Stomach (tissue), 8 donors: ENCODE measurements at regions not wholly inside any gene's neighbourhood (a gene's known extent, or its start where the extent isn't known, plus 50 kb on each side); places are given as distances from the start of the nearest gene placed in this dataset.
A peak's percentile ranks its signal among the peaks of the same experiment; 100 is the strongest.

ENCODE experiments used
- DNase-seq, 2 donors: peaks; one replicate each; pipeline versions ENCODE4 v3.0.0 to v3.0.0-alpha.2; 2013 to 2019
- H3K27ac ChIP-seq, 5 donors: fragments of 200-600 bp in 4 of 5; sonication (generic) in 4 of 5; one replicate each; pipeline ENCODE4 v1.5.1; 2013 to 2019; ENCODE audit warnings: mild to moderate bottlenecking in 1 of 5, moderate library complexity in 1 of 5
- H3K27me3 ChIP-seq, 3 donors: fragments of 200-600 bp; sonication (generic); one replicate each; pipeline ENCODE4 v1.5.1; 2017 to 2019; ENCODE audit warnings: mixed run types in 1 of 3
- H3K36me3 ChIP-seq, 4 donors: fragments of 200-600 bp; sonication (generic); 1 replicate in 3 of 4; 2 replicates in 1 of 4; pipeline ENCODE4 v1.5.1; 2016 to 2019
- H3K4me1 ChIP-seq, 4 donors: fragments of 200-600 bp; sonication (generic); one replicate each; pipeline ENCODE4 v1.5.1; 2016 to 2019
- H3K4me3 ChIP-seq, 4 donors: fragments of 200-600 bp; sonication (generic) in 3 of 4; one replicate each; pipeline ENCODE4 v1.5.1; 2016 to 2019; ENCODE audit warnings: mild to moderate bottlenecking in 1 of 4
- H3K9me3 ChIP-seq, 4 donors: fragments of 200-600 bp; sonication (generic); one replicate each; pipeline ENCODE4 v1.5.1; 2016 to 2019
- CTCF ChIP-seq, 7 experiments: fragments of 450-650 bp in 4 of 7; fragments of 200-600 bp in 3 of 7; sonication (generic) in 3 of 7; IDR thresholded peaks; one replicate each; pipeline ENCODE4 v1.5.1; 2016 to 2019; ENCODE audit warnings: antibody characterized with exemption in 7 of 7, control low read depth in 2 of 7, mild to moderate bottlenecking in 1 of 7
- EP300 ChIP-seq: sonication (generic); formaldehyde crosslinking; IDR thresholded peaks from one replicate; pipeline ENCODE4 v1.6.1; 2017; ENCODE audit warnings: antibody characterized with exemption
- POLR2A ChIP-seq, 4 donors: fragments of 450-650 bp; IDR thresholded peaks; one replicate each; pipeline ENCODE4 v1.6.1; 2016; ENCODE audit warnings: antibody characterized with exemption in 4 of 4, control low read depth in 2 of 4, mild to moderate bottlenecking in 1 of 4, moderate library complexity in 1 of 4
- POLR2AphosphoS5 ChIP-seq, 3 donors: sonication (generic); formaldehyde crosslinking; IDR thresholded peaks; one replicate each; pipeline ENCODE4 v1.6.1; 2016; ENCODE audit warnings: antibody characterized with exemption in 3 of 3
- WGBS, 5 donors: extraction: QIAGEN DNeasy Blood & Tissue Kit in 3 of 5; methylation state at CpG; one replicate each; pipeline versions ENCODE4 v1.1.5 to v1.1.7; 2013 to 2018; 5-methylcytosine and 5-hydroxymethylcytosine counted together
- intact Hi-C: fragments of 100-400 bp; cut with DNase I; formaldehyde crosslinking; loops from one replicate; pipeline ENCODE4 v1.15.1; 2023; ENCODE audit warnings: low total_unique reads
- donor health status: healthy with polysubstance abuse.
- donor health status: Bipolar disorder and iron deficiency.
- donor health status: healthy.

- intact Hi-C loops, result no loop called here
- TF ChIP-seq POLR2AphosphoS5 (IDR thresholded peaks at IDR 0.05), result peak in 1 of 3 donors; percentile 30
- TF ChIP-seq EP300, result no peak
- peak overlapping the region in 2 of 5 donors; percentile 8 to 36 for H3K27ac ChIP-seq
Measured at GRCh38 chr18:60024857-60025256, 125.1 kb downstream of the PMAIP1 start.

DNA sequence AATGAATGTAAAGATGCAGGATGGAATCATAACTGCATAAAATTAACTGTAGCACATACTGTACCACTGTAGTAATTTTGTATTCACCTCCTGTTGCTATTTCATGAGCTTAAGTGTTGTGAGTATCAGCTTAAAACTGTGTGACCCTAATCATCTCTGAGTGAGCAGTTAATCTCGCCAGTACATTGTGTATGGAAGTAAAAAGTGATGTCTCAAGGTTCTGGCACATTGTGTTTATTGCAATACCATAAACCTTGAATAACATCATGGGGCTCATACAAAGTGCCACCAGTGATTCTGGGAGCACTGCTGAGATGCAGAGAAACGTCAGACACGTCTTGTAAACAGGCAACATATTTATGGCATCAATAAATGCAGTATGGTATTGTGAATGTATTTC lies 124.5 kb downstream of the PMAIP1 start:
- Histone ChIP-seq H3K27ac (peak overlapping the region in 2 of 5 donors; percentile 8 to 36), H3K4me3 (no peak overlapping the region), H3K9me3 (no peaks in the 10 kb centered on the region), H3K4me1 (peaks cover 0 to 9% (median 0%) of the 10 kb centered on the region in 4 donors), H3K27me3 (no peaks in the 10 kb centered on the region), H3K36me3 (no peaks in the 10 kb centered on the region)
- TF ChIP-seq POLR2AphosphoS5 (IDR thresholded peaks at IDR 0.05) (peak in 2 of 3 donors; percentile 22 to 84), POLR2A (IDR thresholded peaks at IDR 0.05) (no peak), EP300 (peak; percentile 55)
- DNase-seq, result no peak
- WGBS, 5 donors, result 38 to 63% (median 44%) methylated on average over 3 of the region's 3 CpGs
- intact Hi-C loops, result no loop called here

More at GRCh38 chr18:60024857-60025256, 125.1 kb downstream of the PMAIP1 start:
- H3K36me3 ChIP-seq, result no peaks in the 10 kb centered on the region
- H3K9me3 ChIP-seq, result no peaks in the 10 kb centered on the region
- no peak overlapping the region for H3K4me3 ChIP-seq
- H3K27me3 ChIP-seq, result no peaks in the 10 kb centered on the region
- H3K4me1 ChIP-seq, result peaks cover 0 to 9% (median 0%) of the 10 kb centered on the region in 4 donors
- DNase-seq, result peak in 1 of 2 donors; percentile 27

DNA sequence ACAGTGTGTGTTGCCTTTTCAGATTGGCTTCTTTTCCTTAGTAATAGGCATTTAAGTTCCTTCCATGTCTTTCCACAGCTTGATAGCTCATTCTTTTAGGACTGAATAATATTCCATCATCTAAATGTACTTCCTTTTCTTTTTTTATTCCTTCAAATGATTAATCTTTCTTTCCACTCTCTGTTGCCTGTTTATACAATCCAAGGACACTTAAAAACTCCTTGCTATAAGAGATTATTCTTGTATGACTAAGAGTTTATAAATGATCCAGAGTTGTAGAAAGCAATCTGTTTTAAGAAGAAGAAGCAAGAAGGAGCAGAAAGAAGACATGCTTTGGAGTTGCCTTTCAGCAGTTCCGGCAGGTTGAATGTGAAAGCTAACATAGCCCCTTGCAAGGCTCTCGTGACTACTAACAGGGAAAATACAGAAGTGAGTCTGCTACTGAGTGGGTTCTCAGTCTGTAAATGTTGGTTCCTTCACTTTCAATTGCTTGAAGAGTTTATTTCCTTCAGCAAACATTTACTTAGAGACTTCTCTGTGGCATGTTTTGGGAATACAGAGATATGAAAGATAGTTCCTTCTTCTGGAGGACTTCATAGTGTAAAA lies 123.0 kb downstream of the PMAIP1 start:
- H3K27me3 ChIP-seq, result no peaks in the 10 kb centered on the region
- no peaks in the 10 kb centered on the region for H3K9me3 ChIP-seq
- intact Hi-C loops, result no loop called here
- TF ChIP-seq POLR2AphosphoS5 (IDR thresholded peaks at IDR 0.05) (no peak), EP300 (no peak), CTCF (IDR thresholded peaks at IDR 0.05) (no peak), POLR2A (IDR thresholded peaks at IDR 0.05) (no peak)
- H3K4me1 ChIP-seq, result peaks cover 0 to 9% (median 0%) of the 10 kb centered on the region in 4 donors
- H3K36me3 ChIP-seq, result no peaks in the 10 kb centered on the region
- no peak overlapping the region for H3K4me3 ChIP-seq
- DNase-seq, result peak in 1 of 2 donors; percentile 23
- WGBS, 5 donors, result 37 to 58% (median 42%) methylated on average over 2 of the region's 2 CpGs
- peak overlapping the region in 2 of 5 donors; percentile 23 to 51 for H3K27ac ChIP-seq

- no peak for TF ChIP-seq POLR2AphosphoS5 (IDR thresholded peaks at IDR 0.05)
- no peak for TF ChIP-seq CTCF (IDR thresholded peaks at IDR 0.05)
- TF ChIP-seq POLR2A (IDR thresholded peaks at IDR 0.05), result no peak
- TF ChIP-seq EP300, result no peak
Measured at GRCh38 chr18:60021556-60021955, 121.8 kb downstream of the PMAIP1 start.

GRCh38 chr18:60020107-60020925 lies 120.5 kb downstream of the PMAIP1 start:
- peak overlapping the region in 2 of 5 donors; percentile 13 to 22 for H3K27ac ChIP-seq
- no peaks in the 10 kb centered on the region for H3K36me3 ChIP-seq
- H3K27me3 ChIP-seq, result no peaks in the 10 kb centered on the region
- intact Hi-C loops, result no loop called here
- peak in 1 of 2 donors; percentile 47 for DNase-seq
- 76 to 92% (median 84%) methylated on average over 7 of the region's 7 CpGs for WGBS, 5 donors
- no peaks in the 10 kb centered on the region for H3K9me3 ChIP-seq
- TF ChIP-seq CTCF (IDR thresholded peaks at IDR 0.05) (no peak), POLR2AphosphoS5 (IDR thresholded peaks at IDR 0.05) (peak in 1 of 3 donors; percentile 54), POLR2A (IDR thresholded peaks at IDR 0.05) (no peak)
- no peak overlapping the region for H3K4me3 ChIP-seq
- H3K4me1 ChIP-seq, result peaks cover 0 to 9% (median 0%) of the 10 kb centered on the region in 4 donors

More at GRCh38 chr18:60021556-60021955, 121.8 kb downstream of the PMAIP1 start:
- Histone ChIP-seq H3K27me3 (no peaks in the 10 kb centered on the region), H3K4me3 (no peak overlapping the region), H3K4me1 (peaks cover 0 to 9% (median 0%) of the 10 kb centered on the region in 4 donors), H3K36me3 (no peaks in the 10 kb centered on the region), H3K9me3 (no peaks in the 10 kb centered on the region), H3K27ac (no peak overlapping the region)
- no peak for DNase-seq
- intact Hi-C loops, result no loop called here
